PFSK-1 (cell line): ENCODE measurements at regions not wholly inside any gene's neighbourhood (a gene's known extent, or its start where the extent isn't known, plus 50 kb on each side); places are given as distances from the start of the nearest gene placed in this dataset.

Experiments
- POLR2AphosphoS5 ChIP-seq: IDR thresholded peaks from 2 replicates; pipeline ENCODE4 v1.6.1; 2012; ENCODE audit warnings: low read depth, mild to moderate bottlenecking, control low read depth, low read length, moderate library complexity
- TF ChIP-seq, protein P1 (sequence below), 2 experiments: IDR thresholded peaks; 2 replicates each; pipeline versions ENCODE4 v1.6.1 to v1.8.0; 2011 to 2012; ENCODE audit warnings: low read depth in 2 of 2, low read length in 2 of 2, control low read depth in 1 of 2, inconsistent platforms in 1 of 2, mild to moderate bottlenecking in 1 of 2, moderate library complexity in 1 of 2; ENCODE audit not compliant: insufficient read depth in 1 of 2

DNA sequence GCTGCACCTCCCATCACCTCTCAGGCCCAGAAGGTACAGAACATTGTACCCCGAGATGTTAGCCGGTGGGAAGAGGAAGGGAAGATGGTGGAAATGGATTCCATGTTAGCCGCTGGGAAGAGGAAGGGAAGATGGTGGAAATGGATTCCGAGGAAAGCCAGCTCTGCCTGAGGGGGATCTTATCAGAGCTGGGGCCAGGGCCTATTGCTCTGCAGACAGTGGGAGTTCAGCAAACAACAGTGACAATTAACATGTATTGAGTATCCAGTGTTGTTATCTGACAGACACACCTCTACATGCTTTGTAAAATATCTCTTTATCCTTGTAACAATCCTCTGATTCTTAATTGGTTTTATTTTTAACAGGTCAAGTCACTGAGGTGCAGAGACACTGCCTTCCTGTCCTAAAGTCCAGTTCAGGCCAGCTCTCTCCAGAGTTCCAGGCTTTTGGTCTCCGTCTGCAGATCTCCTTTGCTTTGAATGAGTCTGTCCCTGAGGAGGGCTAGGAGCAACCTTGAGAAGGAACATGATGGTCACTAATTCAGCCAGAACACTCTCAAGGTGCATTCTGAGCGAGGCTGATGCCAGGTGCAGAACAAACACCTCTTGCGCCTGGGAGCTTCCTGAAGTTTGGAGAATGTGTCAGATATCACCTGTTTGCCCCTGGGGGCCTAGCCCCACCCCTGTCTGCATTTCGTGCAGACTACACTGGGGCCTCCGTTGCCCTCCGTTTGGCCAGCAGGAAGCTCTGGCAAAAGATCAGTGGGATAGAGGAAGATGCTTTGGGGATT lies 82.4 kb upstream of the PODXL start:
- TF ChIP-seq, protein P1, sequence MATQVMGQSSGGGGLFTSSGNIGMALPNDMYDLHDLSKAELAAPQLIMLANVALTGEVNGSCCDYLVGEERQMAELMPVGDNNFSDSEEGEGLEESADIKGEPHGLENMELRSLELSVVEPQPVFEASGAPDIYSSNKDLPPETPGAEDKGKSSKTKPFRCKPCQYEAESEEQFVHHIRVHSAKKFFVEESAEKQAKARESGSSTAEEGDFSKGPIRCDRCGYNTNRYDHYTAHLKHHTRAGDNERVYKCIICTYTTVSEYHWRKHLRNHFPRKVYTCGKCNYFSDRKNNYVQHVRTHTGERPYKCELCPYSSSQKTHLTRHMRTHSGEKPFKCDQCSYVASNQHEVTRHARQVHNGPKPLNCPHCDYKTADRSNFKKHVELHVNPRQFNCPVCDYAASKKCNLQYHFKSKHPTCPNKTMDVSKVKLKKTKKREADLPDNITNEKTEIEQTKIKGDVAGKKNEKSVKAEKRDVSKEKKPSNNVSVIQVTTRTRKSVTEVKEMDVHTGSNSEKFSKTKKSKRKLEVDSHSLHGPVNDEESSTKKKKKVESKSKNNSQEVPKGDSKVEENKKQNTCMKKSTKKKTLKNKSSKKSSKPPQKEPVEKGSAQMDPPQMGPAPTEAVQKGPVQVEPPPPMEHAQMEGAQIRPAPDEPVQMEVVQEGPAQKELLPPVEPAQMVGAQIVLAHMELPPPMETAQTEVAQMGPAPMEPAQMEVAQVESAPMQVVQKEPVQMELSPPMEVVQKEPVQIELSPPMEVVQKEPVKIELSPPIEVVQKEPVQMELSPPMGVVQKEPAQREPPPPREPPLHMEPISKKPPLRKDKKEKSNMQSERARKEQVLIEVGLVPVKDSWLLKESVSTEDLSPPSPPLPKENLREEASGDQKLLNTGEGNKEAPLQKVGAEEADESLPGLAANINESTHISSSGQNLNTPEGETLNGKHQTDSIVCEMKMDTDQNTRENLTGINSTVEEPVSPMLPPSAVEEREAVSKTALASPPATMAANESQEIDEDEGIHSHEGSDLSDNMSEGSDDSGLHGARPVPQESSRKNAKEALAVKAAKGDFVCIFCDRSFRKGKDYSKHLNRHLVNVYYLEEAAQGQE (IDR thresholded peaks at IDR 0.05; ENCODE audit: insufficient read depth in 1 of 2, low read depth in 2 of 2, low read length in 2 of 2), result no peak
- no peak for TF ChIP-seq POLR2AphosphoS5
